ENCODE measurements at regions not wholly inside any gene's neighbourhood (a gene's known extent, or its start where the extent isn't known, plus 50 kb on each side); places are given as distances from the start of the nearest gene placed in this dataset.
"Not testable (repeated sequence)": the region's sequence is repeated elsewhere in the genome, so short reads cannot be mapped to it uniquely, and the experiment has no call there.

DNA sequence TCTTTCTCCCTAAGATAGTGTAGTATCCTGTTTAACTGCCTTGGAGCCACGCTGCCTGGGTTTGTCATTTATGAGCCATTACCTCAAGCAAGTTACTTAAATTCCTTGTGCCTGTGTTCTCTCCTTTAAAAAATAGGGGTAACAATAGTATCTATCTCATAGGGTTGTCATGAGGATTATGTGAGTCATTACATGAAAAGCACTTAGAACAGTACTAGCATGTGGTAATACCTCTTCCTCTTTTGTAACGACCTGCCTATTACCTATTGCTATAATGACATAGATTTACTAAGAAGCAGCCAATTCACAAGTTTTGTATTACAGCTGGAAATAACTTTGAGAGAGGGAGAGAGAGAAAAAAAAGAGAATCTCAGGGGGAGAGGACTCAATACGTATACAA, 834.7 kb downstream of the RAPGEF2 start:
- POLR2A ChIA-PET: interaction anchor here (0.6 kb wide), 1 partner anchor 698 kb away, joined by 3 read pairs; no protein-coding TSS in a partner anchor
- no peaks in the 10 kb centered on the region for H3K4me1 Mint-ChIP-seq (ENCODE audit: insufficient read depth, unreplicated experiment)
- H3K9me3 Mint-ChIP-seq (ENCODE audit: unreplicated experiment): peaks cover 8% of the 10 kb centered on the region
- no TSS peak for BruUV-seq (replicated peaks)
- DNase-seq (ENCODE audit: unreplicated experiment): peak; percentile 34
- intact Hi-C loops (cut with micrococcal nuclease): no loop called here
- CTCF ChIA-PET: interaction anchor here (1.4 kb wide), 1 partner anchor 9 kb away, joined by 3 read pairs; no protein-coding TSS in a partner anchor
- no peaks in the 10 kb centered on the region for H3K36me3 Mint-ChIP-seq (ENCODE audit: insufficient read depth, unreplicated experiment)
- no peaks in the 10 kb centered on the region for H3K27me3 Mint-ChIP-seq (ENCODE audit: insufficient read depth, unreplicated experiment)
- TF ChIP-seq, protein P1, sequence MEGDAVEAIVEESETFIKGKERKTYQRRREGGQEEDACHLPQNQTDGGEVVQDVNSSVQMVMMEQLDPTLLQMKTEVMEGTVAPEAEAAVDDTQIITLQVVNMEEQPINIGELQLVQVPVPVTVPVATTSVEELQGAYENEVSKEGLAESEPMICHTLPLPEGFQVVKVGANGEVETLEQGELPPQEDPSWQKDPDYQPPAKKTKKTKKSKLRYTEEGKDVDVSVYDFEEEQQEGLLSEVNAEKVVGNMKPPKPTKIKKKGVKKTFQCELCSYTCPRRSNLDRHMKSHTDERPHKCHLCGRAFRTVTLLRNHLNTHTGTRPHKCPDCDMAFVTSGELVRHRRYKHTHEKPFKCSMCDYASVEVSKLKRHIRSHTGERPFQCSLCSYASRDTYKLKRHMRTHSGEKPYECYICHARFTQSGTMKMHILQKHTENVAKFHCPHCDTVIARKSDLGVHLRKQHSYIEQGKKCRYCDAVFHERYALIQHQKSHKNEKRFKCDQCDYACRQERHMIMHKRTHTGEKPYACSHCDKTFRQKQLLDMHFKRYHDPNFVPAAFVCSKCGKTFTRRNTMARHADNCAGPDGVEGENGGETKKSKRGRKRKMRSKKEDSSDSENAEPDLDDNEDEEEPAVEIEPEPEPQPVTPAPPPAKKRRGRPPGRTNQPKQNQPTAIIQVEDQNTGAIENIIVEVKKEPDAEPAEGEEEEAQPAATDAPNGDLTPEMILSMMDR (IDR thresholded peaks at IDR 0.05; ENCODE audit: unreplicated experiment): no peak
- no peak overlapping the region for H3K4me3 Mint-ChIP-seq (ENCODE audit: unreplicated experiment)
- H3K27ac Mint-ChIP-seq (ENCODE audit: low read depth, unreplicated experiment): no peak overlapping the region

DNA sequence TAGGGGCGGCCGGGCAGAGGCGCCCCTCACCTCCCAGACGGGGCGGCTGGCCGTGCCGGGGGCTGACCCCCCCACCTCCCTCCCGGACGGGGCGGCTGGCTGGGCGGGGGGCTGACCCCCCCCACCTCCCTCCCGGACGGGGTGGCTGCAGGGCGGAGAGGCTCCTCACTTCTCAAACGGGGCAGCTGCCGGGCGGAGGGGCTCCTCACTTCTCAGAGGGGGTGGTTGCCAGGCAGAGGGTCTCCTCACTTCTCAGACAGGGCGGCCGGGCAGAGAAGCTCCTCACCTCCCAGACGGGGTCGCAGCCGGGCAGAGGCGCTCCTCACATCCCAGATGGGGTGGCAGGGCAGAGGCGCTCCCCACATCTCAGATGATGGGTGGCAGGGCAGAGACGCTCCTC, 836.8 kb downstream of the RAPGEF2 start:
- DNase-seq (ENCODE audit: unreplicated experiment); POLR2A ChIA-PET; intact Hi-C loops (cut with micrococcal nuclease); CTCF ChIA-PET; H3K27me3 Mint-ChIP-seq (ENCODE audit: insufficient read depth, unreplicated experiment); H3K4me1 Mint-ChIP-seq (ENCODE audit: insufficient read depth, unreplicated experiment); BruUV-seq (replicated peaks); H3K4me3 Mint-ChIP-seq (ENCODE audit: unreplicated experiment); H3K36me3 Mint-ChIP-seq (ENCODE audit: insufficient read depth, unreplicated experiment); H3K27ac Mint-ChIP-seq (ENCODE audit: low read depth, unreplicated experiment); H3K9me3 Mint-ChIP-seq (ENCODE audit: unreplicated experiment): not testable (repeated sequence)

DNA sequence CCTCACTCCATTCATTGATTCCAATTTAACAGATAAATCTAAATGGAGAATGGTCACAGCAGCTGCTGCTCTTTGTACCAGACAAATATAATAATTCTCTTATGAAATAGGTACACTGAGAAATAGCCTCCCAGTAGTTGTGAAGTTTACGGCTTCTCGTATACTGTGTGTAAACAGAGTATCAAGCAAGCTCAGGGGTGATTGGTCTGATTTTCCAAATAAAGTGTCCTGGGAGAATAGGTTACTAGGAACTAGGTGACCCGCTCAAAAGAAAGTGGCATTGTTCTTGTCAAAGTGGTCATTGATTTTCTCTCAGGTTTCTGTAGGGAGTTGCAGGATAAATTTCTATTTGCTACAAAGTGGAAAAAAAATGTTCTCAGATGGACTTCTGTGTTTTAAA, 838.2 kb downstream of the RAPGEF2 start:
- Mint-ChIP-seq H3K4me1 (ENCODE audit: insufficient read depth, unreplicated experiment) (no peaks in the 10 kb centered on the region), H3K4me3 (ENCODE audit: unreplicated experiment) (no peak overlapping the region), H3K9me3 (ENCODE audit: unreplicated experiment) (peaks cover 1% of the 10 kb centered on the region), H3K36me3 (ENCODE audit: insufficient read depth, unreplicated experiment) (no peaks in the 10 kb centered on the region), H3K27me3 (ENCODE audit: insufficient read depth, unreplicated experiment) (no peaks in the 10 kb centered on the region), H3K27ac (ENCODE audit: low read depth, unreplicated experiment) (no peak overlapping the region)
- TF ChIP-seq, protein P1 (IDR thresholded peaks at IDR 0.05; ENCODE audit: unreplicated experiment): no peak
- ChIA-PET CTCF (no interaction called here), POLR2A (interaction anchor here (0.6 kb wide), 1 partner anchor 59 kb away, joined by 3 read pairs; no protein-coding TSS in a partner anchor)
- no TSS peak for BruUV-seq (replicated peaks)
- intact Hi-C loops (cut with micrococcal nuclease): no loop called here
- DNase-seq (ENCODE audit: unreplicated experiment): no peak

DNA sequence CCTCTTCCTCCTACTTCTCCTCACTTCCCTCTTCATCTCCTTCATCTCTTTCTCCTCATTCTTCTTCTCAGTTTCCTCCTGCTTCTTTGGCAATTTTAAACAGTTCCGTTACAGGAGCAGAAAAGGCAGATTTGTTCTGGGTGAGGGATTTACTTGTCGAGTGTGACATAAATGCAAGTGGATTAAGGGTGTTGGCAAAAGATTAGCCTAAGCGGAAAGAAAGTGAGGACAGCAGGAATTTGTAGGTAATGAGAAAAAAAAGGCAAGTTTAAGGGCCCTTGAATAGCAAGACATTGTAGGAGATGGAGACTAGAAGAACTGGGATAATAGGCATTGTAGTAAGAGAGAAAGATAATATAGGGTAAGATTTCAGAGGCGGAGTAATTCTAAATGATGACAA, 841.6 kb downstream of the RAPGEF2 start:
- no peaks in the 10 kb centered on the region for H3K9me3 Mint-ChIP-seq (ENCODE audit: unreplicated experiment)
- no peaks in the 10 kb centered on the region for H3K27me3 Mint-ChIP-seq (ENCODE audit: insufficient read depth, unreplicated experiment)
- H3K4me1 Mint-ChIP-seq (ENCODE audit: insufficient read depth, unreplicated experiment): no peaks in the 10 kb centered on the region
- DNase-seq (ENCODE audit: unreplicated experiment): no peak
- POLR2A ChIA-PET: no interaction called here
- TF ChIP-seq, protein P1 (IDR thresholded peaks at IDR 0.05; ENCODE audit: unreplicated experiment): no peak
- intact Hi-C loops (cut with micrococcal nuclease): no loop called here
- CTCF ChIA-PET: no interaction called here
- H3K4me3 Mint-ChIP-seq (ENCODE audit: unreplicated experiment): no peak overlapping the region
- no peak overlapping the region for H3K27ac Mint-ChIP-seq (ENCODE audit: low read depth, unreplicated experiment)
- no peaks in the 10 kb centered on the region for H3K36me3 Mint-ChIP-seq (ENCODE audit: insufficient read depth, unreplicated experiment)
- no TSS peak for BruUV-seq (replicated peaks)
